NCI-H2196 treated with DMSO at 0.1 percent for 48 hours (cell line): ENCODE measurements at regions not wholly inside any gene's neighbourhood (a gene's known extent, or its start where the extent isn't known, plus 50 kb on each side); places are given as distances from the start of the nearest gene placed in this dataset.
"Not testable (repeated sequence)": the region's sequence is repeated elsewhere in the genome, so short reads cannot be mapped to it uniquely, and the experiment has no call there.

Experiments used
- DNase-seq: peaks from one replicate; lab custom pipeline; 2025; ENCODE audit not compliant: unreplicated experiment; lab: John Stamatoyannopoulos, UW

DNA sequence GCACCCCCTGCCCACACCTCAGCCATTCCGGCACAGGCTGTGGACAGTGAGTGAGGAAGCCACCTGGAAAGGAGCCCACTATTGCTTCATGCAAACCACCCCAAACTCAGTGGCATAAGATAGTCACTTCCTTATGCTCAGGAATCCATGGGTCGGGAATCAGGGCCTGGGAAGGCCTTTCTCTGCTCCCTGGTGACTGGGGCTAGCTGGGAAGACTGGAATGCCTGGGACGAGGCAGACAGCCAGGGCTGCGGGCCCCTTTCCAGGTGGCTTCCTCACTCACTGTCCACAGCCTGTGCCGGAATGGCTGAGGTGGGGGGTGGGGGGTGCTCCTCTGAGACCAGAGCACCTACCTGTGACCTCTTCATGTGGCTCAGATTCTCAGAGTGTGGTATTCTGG, 74.1 kb upstream of the GRB10 start:
- DNase-seq, result no peak

DNA sequence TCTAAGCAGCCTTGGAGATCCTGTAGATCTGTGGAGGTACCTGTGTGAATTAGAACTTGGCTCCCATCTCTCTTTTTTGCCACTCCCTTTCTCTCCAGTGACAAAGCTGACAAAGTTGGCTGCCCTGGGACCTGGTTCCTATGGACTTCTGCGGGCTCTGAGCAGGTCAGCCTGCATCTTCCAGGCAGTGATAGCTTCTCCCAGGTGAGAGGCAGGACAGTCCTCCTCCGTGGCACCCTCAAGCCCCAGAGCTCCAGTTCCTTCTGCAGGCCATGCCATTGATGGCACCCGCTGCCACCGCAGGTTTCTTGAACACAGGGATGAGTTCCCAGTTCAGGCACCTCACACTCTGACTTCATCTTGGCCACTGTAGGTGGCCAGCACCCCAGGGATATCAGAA, 73.5 kb upstream of the GRB10 start:
- DNase-seq, result no peak

DNA sequence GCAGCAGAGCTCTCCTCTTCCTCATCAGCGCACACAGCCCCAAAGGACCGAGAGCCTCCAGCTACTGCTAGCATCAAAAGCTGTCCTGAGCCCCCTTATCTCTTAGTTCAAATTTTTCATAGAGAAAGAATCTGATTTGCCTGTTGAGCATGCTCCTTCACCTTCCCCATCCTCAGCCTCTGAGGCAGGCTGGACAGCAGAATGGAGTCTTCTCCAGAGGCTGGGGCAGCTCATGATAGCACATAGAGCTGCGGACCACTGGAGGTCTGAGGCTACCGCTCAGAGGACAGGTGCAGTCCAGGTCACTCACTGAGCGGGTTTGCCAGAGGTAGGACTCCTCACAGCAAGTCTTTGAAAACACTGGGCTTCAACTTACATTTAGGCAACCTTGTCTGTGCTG, 72.8 kb upstream of the GRB10 start:
- DNase-seq, result no peak

DNA sequence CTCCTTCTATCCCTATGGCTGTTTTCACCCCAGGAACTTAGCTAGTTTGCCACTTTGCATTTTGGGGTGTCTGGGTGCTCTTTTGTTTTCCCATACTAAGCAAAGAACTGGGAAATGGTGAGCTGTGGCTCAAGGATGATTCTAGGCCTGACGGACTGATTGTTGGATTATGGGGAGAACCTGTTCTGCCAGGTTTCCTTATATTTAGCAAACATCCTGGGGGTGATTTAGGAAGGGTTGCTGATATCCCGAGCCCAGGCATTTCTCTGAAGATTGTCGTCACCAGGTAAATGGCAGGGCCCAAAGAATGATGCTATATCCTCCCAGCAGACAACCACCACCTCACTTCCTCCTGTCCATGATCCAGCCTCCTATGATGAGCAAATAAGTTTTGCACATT, 72.1 kb upstream of the GRB10 start:
- DNase-seq, result no peak

DNA sequence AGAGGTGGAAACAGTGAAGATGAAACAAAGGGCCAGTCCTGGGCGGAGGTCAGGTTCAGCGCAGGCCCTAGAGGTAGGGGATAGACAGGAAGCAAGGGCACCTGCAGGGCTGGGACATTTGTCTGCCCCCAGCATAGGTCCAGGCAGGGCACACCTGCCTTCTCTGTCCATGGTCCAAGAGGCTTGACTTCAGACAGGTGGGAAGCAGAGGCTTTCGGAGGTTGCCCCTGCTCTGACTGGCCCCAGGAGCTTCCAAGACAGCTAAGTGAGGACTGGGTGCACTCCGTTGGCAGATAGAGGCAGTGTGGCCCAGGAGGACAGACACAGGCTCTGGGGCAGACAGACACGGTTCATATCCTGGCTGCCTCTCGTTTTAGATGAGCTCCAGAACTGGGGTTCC, 71.6 kb upstream of the GRB10 start:
- no peak for DNase-seq

DNA sequence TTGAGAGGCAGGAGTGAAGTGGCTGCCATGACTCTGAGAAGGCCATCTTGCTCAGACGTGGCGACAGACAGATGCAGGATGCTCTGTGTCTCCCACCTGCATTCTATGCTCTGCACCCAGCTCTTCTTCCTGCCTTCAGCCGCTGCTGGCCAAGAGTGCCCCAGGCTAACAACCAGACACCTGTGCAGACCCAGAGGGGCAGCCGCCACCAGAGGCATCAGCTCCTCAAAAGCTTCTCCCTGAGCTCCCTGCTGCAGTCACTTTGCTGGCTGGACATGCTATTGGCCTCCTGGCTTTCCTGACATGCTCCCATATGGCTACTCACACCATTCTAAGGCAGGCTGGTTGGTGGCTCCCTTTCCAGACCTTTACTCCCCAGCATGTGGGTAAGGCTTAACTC, 70.6 kb upstream of the GRB10 start:
- no peak for DNase-seq

DNA sequence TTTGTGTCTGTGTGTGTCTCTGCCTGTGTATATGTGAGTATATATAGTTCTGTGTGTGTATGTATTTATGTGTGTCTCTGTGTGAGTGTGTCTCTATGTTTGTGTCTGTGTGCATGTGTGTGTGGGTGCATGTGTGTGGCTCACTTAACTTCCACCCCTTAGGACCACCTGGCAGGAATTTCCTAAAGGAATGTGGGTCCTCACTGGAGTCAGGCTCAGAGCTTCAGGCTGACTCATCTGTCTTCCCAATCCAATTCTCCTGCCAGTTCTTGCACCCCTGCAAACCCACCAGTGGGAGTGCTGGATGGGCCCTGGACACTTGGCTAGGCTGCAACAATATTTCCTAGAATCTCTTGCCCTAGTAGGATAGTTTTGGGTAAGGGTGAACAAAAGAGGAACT, 70.2 kb upstream of the GRB10 start:
- no peak for DNase-seq

DNA sequence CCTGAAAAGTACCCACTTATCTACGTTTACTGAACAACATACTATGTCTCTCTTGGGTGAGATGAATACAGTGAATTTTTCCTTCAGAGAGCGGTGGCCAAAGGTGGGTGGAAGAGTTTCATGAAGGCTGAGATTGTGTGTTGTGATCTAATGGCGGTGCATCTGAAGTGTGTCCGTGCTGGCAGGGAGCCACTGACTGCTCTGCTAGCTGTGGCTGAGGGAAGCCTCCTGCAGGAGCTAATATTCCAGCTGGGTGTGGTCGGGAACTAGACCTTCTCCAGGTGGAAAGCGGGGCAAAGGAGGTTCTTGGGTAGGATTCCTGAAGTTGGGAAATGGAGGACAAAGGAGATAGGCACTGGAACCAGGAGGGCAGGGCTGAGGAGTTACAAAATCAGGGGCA, 69.2 kb upstream of the GRB10 start:
- DNase-seq, result no peak

DNA sequence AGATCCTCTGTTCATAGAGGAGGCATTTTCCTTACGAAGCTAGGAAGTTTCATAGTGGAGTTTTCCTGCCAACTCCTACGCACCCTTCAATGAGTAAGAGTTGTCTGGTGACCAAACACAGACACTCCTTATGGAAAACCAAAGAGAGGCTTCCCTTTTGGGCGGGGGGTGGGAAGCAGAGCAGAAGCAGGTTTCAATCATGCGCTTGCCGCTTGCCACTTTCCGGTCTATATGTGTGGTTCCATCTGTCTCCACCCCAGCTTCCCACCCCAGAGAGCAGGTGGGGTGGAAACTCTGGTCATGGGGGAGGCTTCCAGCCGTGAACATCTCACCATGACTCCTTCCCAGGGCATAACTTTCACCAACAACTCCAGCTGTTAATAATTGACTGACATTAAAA, 68.8 kb upstream of the GRB10 start:
- DNase-seq, result no peak

DNA sequence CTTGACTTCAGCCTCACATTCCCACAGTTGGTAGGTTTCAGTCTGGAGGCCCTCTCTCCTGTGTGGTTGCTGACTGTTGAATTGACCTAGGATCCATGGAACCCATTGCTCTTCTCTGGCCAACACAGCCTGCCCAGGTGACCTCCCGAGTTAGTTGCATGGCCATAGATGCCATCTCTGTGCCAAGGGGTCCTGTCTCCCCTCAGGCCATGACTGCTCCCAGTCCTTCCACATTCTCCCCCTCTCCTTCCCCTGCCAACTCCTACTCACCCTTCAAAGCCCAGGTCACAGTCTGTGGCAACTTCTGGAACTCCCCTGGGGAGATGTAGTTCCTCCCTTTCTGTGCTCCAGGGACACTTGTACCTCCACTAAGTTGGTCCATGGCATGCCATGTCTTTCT, 67.3 kb upstream of the GRB10 start:
- DNase-seq, result no peak

DNA sequence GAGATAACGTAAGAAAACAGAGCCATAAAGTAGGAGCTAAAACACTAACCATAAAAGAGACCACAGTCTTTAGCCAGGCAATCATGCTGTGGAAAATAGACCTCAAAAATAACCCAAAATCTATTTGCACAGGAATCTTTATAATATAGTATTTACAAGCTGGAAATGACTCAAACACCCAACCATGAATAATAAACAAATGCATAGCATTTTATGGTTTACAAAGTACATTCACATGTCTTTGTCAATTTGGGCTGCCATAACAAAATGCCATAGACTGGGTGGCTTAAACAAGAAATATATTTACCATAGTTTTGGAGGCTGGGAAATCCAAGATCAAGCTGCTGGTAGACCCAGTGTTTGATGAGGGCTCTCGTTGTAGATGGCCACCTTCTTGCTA, 65.5 kb upstream of the GRB10 start:
- no peak for DNase-seq

DNA sequence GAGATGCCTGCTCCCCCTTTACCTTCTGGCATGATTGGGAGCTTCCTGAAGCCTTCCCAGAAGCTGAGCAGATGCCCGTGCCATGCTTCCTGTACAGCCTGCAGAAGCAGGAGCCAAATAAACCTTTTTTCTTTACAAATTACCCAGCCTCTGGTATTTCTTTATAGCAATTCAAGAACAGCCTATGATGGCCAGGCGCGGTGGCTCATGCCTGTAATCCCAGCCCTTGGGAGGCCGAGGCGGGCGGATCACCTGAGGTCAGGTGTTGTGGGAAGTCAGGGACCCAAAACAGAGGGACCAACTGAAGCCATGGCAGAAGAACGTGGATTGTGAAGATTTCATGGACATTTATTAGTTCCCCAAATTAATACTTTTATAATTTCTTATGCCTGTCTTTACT, 62.2 kb upstream of the GRB10 start:
- not testable (repeated sequence) for DNase-seq

DNA sequence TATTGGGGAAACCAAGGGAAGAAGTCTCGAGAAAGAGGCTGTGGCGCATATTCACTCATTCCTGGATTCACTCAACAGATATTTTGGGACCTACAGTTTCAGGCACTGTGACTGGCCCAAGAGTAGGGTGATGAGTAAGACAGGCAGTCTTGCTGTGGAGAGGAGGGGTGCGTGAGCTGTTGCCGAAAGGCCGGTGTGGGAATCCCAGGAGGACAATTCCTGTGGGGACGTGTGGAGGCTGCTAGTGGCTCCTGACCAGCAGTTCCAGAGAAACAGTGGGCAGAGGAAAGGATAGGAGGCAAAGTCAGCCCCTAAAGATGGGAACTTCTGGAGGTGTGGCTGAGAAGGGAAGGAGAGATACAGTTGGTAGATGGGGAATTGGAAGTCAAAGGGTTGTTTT, 59.3 kb upstream of the GRB10 start:
- no peak for DNase-seq

DNA sequence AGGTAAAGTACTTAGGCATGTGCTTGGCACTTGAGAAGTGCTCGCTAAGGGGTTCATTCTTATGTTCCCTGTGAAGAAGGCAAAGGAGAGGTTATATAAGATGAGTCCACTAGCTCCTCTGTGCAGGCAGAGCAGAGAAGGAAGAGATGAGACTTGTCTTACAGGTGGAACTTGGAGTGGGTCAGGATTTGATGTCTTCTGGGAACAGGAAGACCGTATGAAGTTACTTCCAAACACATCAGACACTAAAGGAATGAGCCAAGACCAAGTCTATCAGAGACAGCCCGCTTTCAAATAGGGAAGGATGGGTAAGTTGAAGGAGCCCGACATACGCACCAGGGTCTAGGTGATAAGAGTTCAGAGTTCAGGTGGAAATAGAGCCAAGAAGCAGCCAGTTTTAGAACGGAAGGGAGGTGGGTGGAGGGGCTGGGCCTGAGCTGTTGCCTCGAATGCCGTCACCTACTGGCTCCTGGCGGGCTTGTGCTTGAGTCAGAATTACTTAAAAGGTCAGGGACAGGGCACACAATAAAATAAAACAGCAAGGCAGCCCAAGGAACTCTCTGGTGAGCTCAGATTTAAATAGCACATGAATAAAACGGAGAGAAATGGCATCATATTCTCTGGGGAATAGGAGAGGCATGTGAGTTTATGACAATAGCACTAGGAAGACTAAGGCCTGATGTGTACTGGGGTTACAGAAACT, 56.1 kb upstream of the GRB10 start:
- no peak for DNase-seq

DNA sequence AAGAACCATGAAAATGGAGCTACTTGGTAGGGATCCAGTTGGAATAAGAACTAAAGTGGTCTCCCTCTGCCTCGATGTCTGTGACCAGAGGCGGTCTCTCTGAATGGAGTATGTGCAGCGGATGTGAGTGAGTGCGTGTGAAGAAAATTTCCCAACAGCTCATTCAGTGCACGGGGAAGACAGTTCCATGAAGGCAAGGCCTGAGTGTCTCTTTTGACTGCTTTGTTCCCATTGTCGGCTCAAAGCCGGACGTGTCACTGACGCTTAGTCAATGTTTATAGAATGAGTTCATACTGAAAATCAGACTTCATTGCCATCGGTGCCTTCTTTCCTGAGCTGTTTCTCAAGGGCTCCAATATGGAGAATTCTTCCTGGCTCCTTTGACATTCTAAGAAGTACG, 55.3 kb upstream of the GRB10 start:
- DNase-seq, result no peak

DNA sequence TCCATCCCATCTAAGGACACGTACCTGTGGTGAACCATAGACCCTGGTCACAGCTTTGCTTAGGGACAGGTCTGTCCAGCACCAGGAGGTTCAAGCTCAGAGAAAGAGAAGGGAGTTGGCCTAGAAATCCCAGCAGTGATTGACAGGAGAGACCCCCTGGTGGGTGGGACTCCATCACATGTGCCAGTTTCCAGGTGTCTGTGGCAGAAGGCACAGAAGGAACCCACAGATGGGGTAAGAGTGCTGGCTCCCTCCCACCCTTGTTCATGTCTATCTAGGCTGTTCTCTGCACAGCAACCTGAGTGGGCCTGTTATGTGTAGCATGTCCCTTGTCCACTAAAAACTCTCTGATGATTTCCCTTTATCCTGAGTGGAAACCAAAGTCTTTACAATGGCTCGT, 54.0 kb upstream of the GRB10 start:
- DNase-seq, result no peak

DNA sequence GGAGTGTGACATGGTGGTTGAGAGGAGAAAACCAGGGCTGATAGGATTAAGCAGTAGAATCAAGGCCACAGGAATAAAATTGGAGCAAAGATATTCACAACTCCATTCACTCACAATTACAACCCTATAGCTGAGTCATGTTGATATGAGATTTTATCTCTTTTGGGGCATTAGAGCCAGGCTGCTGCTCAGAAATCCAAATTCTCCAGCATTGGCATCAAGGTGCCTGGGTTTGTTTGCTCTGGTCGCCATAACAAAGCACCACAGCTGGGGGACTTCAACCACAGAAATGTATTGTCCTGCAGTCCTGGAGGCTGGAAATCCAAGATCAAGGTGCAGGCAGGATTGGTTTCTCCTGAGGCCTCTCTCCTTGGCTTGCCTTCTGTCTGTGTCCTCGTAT, 52.5 kb upstream of the GRB10 start:
- DNase-seq, result no peak

DNA sequence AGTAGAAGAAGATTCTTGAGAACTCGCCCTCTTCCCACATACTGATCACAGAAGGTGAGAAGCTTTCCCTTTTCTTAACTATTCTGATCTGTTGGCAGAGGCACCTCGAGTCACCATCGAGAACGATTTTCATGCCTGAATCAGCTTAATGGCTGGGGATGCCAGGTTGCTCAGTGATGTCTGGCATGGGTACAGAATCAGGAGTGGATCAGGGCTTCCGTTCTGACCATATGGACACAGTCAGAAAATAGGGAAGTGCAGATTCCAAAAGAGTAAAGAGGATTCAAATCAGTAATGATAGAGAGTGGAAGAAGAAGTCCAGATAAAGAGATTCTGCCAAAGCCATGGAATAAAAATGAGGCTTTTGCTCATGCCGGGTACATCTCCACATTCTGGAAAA, 52.0 kb upstream of the GRB10 start:
- no peak for DNase-seq

DNA sequence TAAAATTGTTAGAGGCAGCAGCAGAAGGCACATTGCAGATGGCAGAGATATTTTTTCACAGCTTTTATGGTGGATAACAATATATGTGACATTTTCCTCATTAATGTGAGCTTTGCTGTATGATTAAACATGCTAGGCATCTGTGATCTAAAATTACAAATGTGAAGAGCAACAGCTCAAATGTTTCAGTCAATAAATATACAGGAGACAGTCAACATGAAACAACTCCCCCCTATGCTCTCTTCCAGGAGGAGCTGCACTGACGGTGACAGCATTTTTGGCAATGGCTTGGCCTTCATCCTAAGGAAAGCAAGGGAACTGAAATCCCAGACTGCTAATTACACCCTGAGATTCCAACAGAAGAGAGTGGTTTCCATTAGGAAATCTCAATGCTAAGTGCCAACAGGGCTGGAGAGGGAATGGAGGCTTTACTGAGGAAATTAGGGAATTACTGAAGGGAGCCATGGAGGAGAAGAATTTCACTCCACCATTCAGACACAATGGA, 51.4 kb upstream of the GRB10 start:
- no peak for DNase-seq

DNA sequence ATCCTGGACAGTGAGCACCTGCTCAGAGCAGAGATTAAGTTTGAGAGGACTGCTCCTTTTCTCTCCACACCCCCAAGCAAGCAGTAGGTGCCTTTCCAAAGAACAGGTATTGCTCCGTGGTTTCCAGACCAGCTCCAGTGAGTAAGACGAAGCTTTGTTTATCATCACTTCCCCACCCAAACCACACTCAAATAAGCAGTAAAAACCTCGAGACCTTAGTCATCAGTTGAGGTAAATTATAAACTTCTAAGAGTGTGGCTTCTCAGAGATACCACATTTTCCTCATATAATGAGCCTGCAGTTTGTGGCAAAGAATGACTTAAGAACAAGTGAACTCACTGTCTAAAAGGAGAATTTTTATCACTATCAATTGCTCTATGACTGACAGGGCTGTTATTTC, 50.0 kb upstream of the GRB10 start:
- no peak for DNase-seq
